GM18508 (cell line): ENCODE measurements at regions not wholly inside any gene's neighbourhood (a gene's known extent, or its start where the extent isn't known, plus 50 kb on each side); places are given as distances from the start of the nearest gene placed in this dataset.
"Not testable (repeated sequence)": the region's sequence is repeated elsewhere in the genome, so short reads cannot be mapped to it uniquely, and the experiment has no call there.

Experiments used
- ATAC-seq: cut with Tn5 transposase; IDR thresholded peaks from one replicate; pipeline ENCODE4 v1.9.1; 2021; ENCODE audit warnings: moderate number of reproducible peaks; ENCODE audit not compliant: insufficient read depth, unreplicated experiment

GRCh38 chr10:44132361-44133289, 252.3 kb downstream of the CXCL12 start:
- no peak for ATAC-seq

- ATAC-seq, result no peak
These were observed 258.6 kb downstream of the CXCL12 start for GRCh38 chr10:44126291-44126717.

DNA sequence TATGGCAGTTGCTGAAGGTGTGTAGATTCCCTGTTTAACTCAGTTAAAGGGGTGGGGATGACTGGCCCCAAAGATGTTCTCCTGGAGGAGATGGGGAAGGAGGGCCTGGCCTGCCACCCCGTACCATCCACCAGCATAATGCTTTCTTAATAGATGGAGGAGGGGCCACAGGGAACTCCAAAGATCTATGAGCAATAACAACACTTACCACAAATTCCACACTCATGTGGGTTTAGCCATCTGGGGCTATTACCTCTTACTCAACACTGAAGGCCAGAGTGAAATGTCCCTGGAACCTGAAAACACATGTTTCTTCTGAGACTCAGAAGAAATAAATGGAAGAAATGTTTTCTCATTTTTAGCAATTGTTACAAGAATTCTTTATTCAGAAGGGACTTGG, 259.0 kb downstream of the CXCL12 start:
- no peak for ATAC-seq

- no peak for ATAC-seq
These were observed 266.4 kb downstream of the CXCL12 start for GRCh38 chr10:44118500-44118899.

DNA sequence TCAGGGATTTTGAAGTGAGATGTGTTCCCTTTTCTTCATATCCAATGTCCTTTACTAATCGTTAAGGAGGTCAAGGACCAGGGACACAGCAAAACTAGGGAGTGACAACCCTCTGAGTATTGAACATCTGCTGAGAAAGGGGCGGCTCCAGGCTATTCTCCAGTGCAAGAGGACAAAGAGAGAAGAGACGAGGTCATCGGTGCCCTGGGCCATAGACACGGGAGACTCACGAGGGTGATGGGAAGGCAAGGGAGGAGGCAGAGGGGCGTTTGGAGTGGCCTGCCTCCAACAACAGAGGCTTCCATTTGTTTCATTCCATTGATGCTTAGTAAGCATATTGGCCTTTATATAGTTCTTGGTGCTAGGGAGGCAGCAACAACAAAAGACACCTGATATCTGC, 268.4 kb downstream of the CXCL12 start:
- no peak for ATAC-seq

GRCh38 chr10:44115516-44115915, 269.4 kb downstream of the CXCL12 start:
- no peak for ATAC-seq

GRCh38 chr10:44114441-44114840, 270.5 kb downstream of the CXCL12 start:
- no peak for ATAC-seq

DNA sequence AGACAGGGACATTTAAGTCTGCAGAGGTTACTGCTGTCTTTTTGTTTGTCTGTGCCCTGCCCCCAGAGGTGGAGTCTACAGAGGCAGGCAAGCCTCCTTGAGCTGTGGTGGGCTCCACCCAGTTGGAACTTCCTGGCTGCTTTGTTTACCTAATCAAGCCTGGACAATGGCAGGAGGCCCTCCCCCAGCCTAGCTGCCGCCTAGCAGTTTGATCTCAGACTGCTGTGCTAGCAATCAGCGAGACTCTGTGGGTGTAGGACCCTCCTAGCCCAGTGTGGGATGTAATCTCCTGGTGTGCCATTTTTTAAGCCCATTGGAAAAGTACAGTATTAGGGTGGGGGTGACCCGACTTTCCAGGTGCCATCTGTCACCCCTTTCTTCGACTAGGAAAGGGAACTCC, 272.6 kb downstream of the CXCL12 start:
- ATAC-seq, result not testable (repeated sequence)

GRCh38 chr10:44105696-44106095, 279.2 kb downstream of the CXCL12 start:
- ATAC-seq, result no peak

- no peak for ATAC-seq
These were observed 282.1 kb downstream of the CXCL12 start for GRCh38 chr10:44102726-44103255.

DNA sequence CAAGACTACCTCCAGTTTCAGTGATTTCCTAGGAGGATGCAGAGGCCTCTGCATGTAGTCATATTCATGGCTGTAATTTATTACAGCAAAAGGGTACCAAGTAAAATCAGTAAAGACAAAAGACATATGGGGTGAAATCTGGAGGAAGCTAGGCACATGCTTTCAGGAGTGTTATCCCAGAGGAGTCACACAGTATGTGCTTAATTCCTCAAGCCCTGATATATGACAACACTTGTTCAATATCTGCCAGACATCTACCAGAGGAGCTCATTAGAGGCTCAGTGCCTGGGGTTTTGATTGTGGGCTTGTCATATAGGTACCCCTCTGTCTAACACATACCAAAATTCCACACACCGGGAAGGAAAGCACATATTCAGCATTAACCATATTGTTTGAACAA, 283.8 kb downstream of the CXCL12 start:
- no peak for ATAC-seq

GRCh38 chr10:44099511-44099910, 285.4 kb downstream of the CXCL12 start:
- ATAC-seq, result no peak

GRCh38 chr10:44096217-44096616, 288.7 kb downstream of the CXCL12 start:
- ATAC-seq, result not testable (repeated sequence)

- ATAC-seq, result no peak
These were observed 295.2 kb downstream of the CXCL12 start for GRCh38 chr10:44089671-44090070.

DNA sequence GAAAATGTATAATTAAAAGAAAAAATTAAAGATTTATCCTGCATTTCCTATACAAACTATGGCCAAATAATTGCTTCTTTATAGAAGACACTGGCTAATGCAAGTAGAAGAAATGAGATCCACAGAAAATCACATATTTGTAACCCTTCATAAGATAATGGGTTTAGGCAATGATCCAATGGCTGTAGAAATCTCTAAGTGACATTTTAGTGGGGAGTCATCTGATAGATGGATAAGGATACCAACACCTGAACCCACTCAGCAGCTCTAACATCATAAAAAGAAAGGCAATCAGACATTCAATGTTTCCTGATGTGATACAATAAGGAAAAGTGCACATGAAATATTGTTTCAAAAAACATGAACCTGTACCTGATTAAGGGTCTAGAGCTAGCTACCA, 297.5 kb downstream of the CXCL12 start:
- no peak for ATAC-seq

- no peak for ATAC-seq
These were observed 301.0 kb downstream of the CXCL12 start for GRCh38 chr10:44083719-44084400.

DNA sequence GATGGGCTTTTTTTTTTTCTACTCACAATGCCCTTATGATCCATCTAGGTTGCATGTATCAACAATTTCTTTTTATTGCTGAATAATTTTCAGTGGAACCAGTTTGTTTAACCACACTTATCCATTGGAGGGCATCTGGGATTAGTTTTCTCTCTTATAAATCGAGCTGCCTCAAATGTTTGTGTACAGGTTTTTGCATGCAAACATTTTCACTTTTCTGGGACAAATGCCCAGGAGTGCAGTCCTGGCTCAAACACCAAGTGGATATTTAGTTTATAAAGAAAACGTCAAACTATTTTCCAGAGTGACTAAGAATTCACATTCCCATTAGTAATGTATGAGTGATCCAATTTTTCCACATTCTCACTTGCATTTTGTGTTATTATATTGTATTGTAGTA, 313.4 kb downstream of the CXCL12 start:
- ATAC-seq, result no peak

- no peak for ATAC-seq
These were observed 314.6 kb downstream of the CXCL12 start for GRCh38 chr10:44070282-44070681.

- no peak for ATAC-seq
These were observed 315.3 kb downstream of the CXCL12 start for GRCh38 chr10:44069573-44069972.

DNA sequence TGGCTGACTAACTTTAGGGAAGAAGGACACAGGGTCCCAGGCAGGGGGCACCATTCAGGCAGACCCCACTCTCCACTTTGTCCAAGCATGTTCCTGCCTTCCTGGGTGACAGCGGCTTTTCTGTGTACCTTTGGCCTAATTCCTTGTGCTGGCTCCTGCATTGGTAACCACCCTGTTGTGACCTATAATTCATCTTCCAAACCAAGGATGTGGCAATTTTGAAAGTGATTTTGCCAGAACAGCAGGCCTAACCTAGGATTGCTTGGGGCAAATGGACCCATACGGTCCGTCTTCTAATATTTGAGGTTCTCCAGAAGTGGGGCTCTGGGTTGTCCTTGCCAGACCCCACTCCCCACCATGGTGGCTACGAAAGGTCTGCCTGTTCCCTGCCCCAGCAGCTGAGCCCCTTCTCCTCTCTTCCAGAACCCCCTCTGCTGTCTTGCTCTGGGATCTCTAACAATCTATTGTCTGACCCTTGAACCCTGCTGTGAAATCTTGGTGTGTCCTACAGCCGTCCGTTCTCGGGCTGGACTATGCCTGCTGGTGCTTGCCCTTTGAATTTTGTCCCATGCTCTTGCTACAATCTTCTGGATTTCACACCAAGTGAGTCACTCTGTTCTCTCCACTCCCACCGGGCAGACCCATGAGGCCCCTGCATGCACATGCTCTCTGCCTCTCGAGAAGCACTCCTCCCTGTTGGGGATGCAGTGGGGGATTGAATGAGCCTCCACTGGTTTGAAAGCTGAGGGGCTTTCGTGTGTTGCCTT, 316.0 kb downstream of the CXCL12 start:
- no peak for ATAC-seq

DNA sequence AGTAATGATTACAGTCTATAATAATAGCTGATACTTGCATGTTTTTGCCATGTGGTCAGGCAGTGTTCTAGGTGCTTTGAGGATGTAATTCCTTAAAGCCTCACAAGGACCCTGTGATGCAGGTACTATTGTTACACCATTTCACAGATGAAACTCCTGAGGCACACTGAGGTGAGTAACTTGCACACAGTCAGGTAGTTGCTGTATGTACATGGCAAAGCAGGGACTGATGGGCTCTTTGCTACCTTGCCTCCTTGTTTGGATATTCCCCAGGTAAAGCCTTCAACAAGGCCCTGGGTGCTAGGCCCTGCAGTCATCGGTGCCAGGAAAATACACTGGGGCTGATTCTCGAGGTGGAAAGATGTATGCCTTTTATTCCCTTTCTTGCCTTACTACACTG, 317.5 kb downstream of the CXCL12 start:
- ATAC-seq, result no peak
